ENCODE measurements at regions not wholly inside any gene's neighbourhood (a gene's known extent, or its start where the extent isn't known, plus 50 kb on each side); places are given as distances from the start of the nearest gene placed in this dataset.
"Not testable (repeated sequence)": the region's sequence is repeated elsewhere in the genome, so short reads cannot be mapped to it uniquely, and the experiment has no call there.

GRCh38 chr5:116772152-116772501 lies 197.5 kb upstream of the SEMA6A start:
- no peak for DNase-seq
- Mint-ChIP-seq H3K4me3 (no peak overlapping the region), H3K27ac (no peak overlapping the region), H3K27me3 (peaks cover 10% of the 10 kb centered on the region), H3K4me1 (no peaks in the 10 kb centered on the region), H3K36me3 (ENCODE audit: low read depth) (no peaks in the 10 kb centered on the region)
- ATAC-seq, result no peak
- H3K9me3 ChIP-seq (ENCODE audit: control insufficient read depth, low read length, poor library complexity, severe bottlenecking), result no peaks in the 10 kb centered on the region

- H3K4me3 Mint-ChIP-seq, result no peak overlapping the region
Measured at GRCh38 chr5:116771466-116772151, 197.0 kb upstream of the SEMA6A start.

GRCh38 chr5:116769953-116770352 lies 195.3 kb upstream of the SEMA6A start:
- not testable (repeated sequence) for DNase-seq; H3K36me3 Mint-ChIP-seq (ENCODE audit: low read depth); H3K27ac Mint-ChIP-seq; ATAC-seq; H3K4me1 Mint-ChIP-seq; H3K4me3 Mint-ChIP-seq; H3K9me3 ChIP-seq (ENCODE audit: control insufficient read depth, low read length, poor library complexity, severe bottlenecking)
- peaks cover 13% of the 10 kb centered on the region for H3K27me3 Mint-ChIP-seq

More at GRCh38 chr5:116771466-116772151, 197.0 kb upstream of the SEMA6A start:
- H3K27me3 Mint-ChIP-seq, result peaks cover 10% of the 10 kb centered on the region
- no peak for ATAC-seq
- no peak for DNase-seq
- no peaks in the 10 kb centered on the region for H3K4me1 Mint-ChIP-seq
- no peak overlapping the region for H3K27ac Mint-ChIP-seq
- H3K36me3 Mint-ChIP-seq (ENCODE audit: low read depth), result no peaks in the 10 kb centered on the region
- no peaks in the 10 kb centered on the region for H3K9me3 ChIP-seq (ENCODE audit: control insufficient read depth, low read length, poor library complexity, severe bottlenecking)

GRCh38 chr5:116769470-116769869 lies 194.8 kb upstream of the SEMA6A start:
- peaks cover 13% of the 10 kb centered on the region for H3K27me3 Mint-ChIP-seq
- DNase-seq (no peak), ATAC-seq (no peak)
- no peaks in the 10 kb centered on the region for H3K36me3 Mint-ChIP-seq (ENCODE audit: low read depth)
- H3K4me1 Mint-ChIP-seq, result no peaks in the 10 kb centered on the region
- H3K9me3 ChIP-seq (ENCODE audit: control insufficient read depth, low read length, poor library complexity, severe bottlenecking), result no peaks in the 10 kb centered on the region
- no peak overlapping the region for H3K27ac Mint-ChIP-seq
- H3K4me3 Mint-ChIP-seq, result no peak overlapping the region

GRCh38 chr5:116766470-116766947 lies 191.9 kb upstream of the SEMA6A start:
- Mint-ChIP-seq H3K4me3 (no peak overlapping the region), H3K4me1 (no peaks in the 10 kb centered on the region), H3K27me3 (peaks cover 13% of the 10 kb centered on the region), H3K27ac (no peak overlapping the region), H3K36me3 (ENCODE audit: low read depth) (no peaks in the 10 kb centered on the region)
- ATAC-seq, result no peak
- H3K9me3 ChIP-seq (ENCODE audit: control insufficient read depth, low read length, poor library complexity, severe bottlenecking), result no peaks in the 10 kb centered on the region
- no peak for DNase-seq

- ATAC-seq (no peak), DNase-seq (no peak)
- H3K9me3 ChIP-seq (ENCODE audit: control insufficient read depth, low read length, poor library complexity, severe bottlenecking), result no peaks in the 10 kb centered on the region
- H3K27me3 Mint-ChIP-seq, result peaks cover 13% of the 10 kb centered on the region
- H3K4me1 Mint-ChIP-seq, result no peaks in the 10 kb centered on the region
- no peaks in the 10 kb centered on the region for H3K36me3 Mint-ChIP-seq (ENCODE audit: low read depth)
- H3K4me3 Mint-ChIP-seq, result no peak overlapping the region
- no peak overlapping the region for H3K27ac Mint-ChIP-seq
Measured at GRCh38 chr5:116765441-116765840, 190.8 kb upstream of the SEMA6A start.

GRCh38 chr5:116764941-116765340 lies 190.3 kb upstream of the SEMA6A start:
- Mint-ChIP-seq H3K27me3 (peaks cover 13% of the 10 kb centered on the region), H3K4me1 (no peaks in the 10 kb centered on the region), H3K36me3 (ENCODE audit: low read depth) (no peaks in the 10 kb centered on the region), H3K4me3 (no peak overlapping the region), H3K27ac (no peak overlapping the region)
- no peaks in the 10 kb centered on the region for H3K9me3 ChIP-seq (ENCODE audit: control insufficient read depth, low read length, poor library complexity, severe bottlenecking)
- DNase-seq (no peak), ATAC-seq (no peak)

GRCh38 chr5:116763987-116764866 lies 189.6 kb upstream of the SEMA6A start:
- ATAC-seq, result no peak
- no peak overlapping the region for H3K4me3 Mint-ChIP-seq

GRCh38 chr5:116759860-116760640 lies 185.4 kb upstream of the SEMA6A start:
- no peaks in the 10 kb centered on the region for H3K9me3 ChIP-seq (ENCODE audit: control insufficient read depth, low read length, poor library complexity, severe bottlenecking)
- H3K36me3 Mint-ChIP-seq (ENCODE audit: low read depth), result no peaks in the 10 kb centered on the region
- no peak overlapping the region for H3K4me3 Mint-ChIP-seq
- DNase-seq (no peak), ATAC-seq (no peak)
- no peak overlapping the region for H3K27ac Mint-ChIP-seq
- H3K4me1 Mint-ChIP-seq, result no peaks in the 10 kb centered on the region
- H3K27me3 Mint-ChIP-seq, result peaks cover 18% of the 10 kb centered on the region

More at GRCh38 chr5:116763987-116764866, 189.6 kb upstream of the SEMA6A start:
- no peaks in the 10 kb centered on the region for H3K4me1 Mint-ChIP-seq
- H3K27ac Mint-ChIP-seq, result no peak overlapping the region
- no peaks in the 10 kb centered on the region for H3K9me3 ChIP-seq (ENCODE audit: control insufficient read depth, low read length, poor library complexity, severe bottlenecking)
- DNase-seq, result no peak
- no peaks in the 10 kb centered on the region for H3K36me3 Mint-ChIP-seq (ENCODE audit: low read depth)
- H3K27me3 Mint-ChIP-seq, result peaks cover 14% of the 10 kb centered on the region

- no peak for ATAC-seq
- Mint-ChIP-seq H3K36me3 (ENCODE audit: low read depth) (no peaks in the 10 kb centered on the region), H3K27ac (no peak overlapping the region), H3K27me3 (peaks cover 12% of the 10 kb centered on the region), H3K4me1 (no peaks in the 10 kb centered on the region), H3K4me3 (no peak overlapping the region)
- no peak for DNase-seq
- no peaks in the 10 kb centered on the region for H3K9me3 ChIP-seq (ENCODE audit: control insufficient read depth, low read length, poor library complexity, severe bottlenecking)
Measured at GRCh38 chr5:116757326-116757725, 182.7 kb upstream of the SEMA6A start.

- Mint-ChIP-seq H3K27me3 (peaks cover 12% of the 10 kb centered on the region), H3K4me3 (no peak overlapping the region), H3K36me3 (ENCODE audit: low read depth) (no peaks in the 10 kb centered on the region), H3K4me1 (no peaks in the 10 kb centered on the region), H3K27ac (no peak overlapping the region)
- ATAC-seq, result no peak
- no peaks in the 10 kb centered on the region for H3K9me3 ChIP-seq (ENCODE audit: control insufficient read depth, low read length, poor library complexity, severe bottlenecking)
- no peak for DNase-seq
Measured at GRCh38 chr5:116756531-116756930, 181.9 kb upstream of the SEMA6A start.

- DNase-seq, result no peak
- H3K4me1 Mint-ChIP-seq, result no peaks in the 10 kb centered on the region
- no peak for ATAC-seq
Measured at GRCh38 chr5:116754556-116754955, 179.9 kb upstream of the SEMA6A start.

GRCh38 chr5:116751684-116752083 lies 177.1 kb upstream of the SEMA6A start:
- H3K9me3 ChIP-seq (ENCODE audit: control insufficient read depth, low read length, poor library complexity, severe bottlenecking), result no peaks in the 10 kb centered on the region
- Mint-ChIP-seq H3K27me3 (no peaks in the 10 kb centered on the region), H3K27ac (no peak overlapping the region), H3K4me3 (no peak overlapping the region), H3K4me1 (no peaks in the 10 kb centered on the region), H3K36me3 (ENCODE audit: low read depth) (no peaks in the 10 kb centered on the region)
- ATAC-seq (no peak), DNase-seq (no peak)

More at GRCh38 chr5:116754556-116754955, 179.9 kb upstream of the SEMA6A start:
- Mint-ChIP-seq H3K36me3 (ENCODE audit: low read depth) (no peaks in the 10 kb centered on the region), H3K27me3 (peaks cover 12% of the 10 kb centered on the region), H3K27ac (no peak overlapping the region), H3K4me3 (no peak overlapping the region)
- H3K9me3 ChIP-seq (ENCODE audit: control insufficient read depth, low read length, poor library complexity, severe bottlenecking), result no peaks in the 10 kb centered on the region

Measured in T-helper 17 cell (primary cell).